GM18499 (cell line): ENCODE measurements at regions not wholly inside any gene's neighbourhood (a gene's known extent, or its start where the extent isn't known, plus 50 kb on each side); places are given as distances from the start of the nearest gene placed in this dataset.

ENCODE experiments used
- ATAC-seq: cut with Tn5 transposase; IDR thresholded peaks from one replicate; pipeline ENCODE4 v1.9.1; 2021; ENCODE audit warnings: moderate number of reproducible peaks; ENCODE audit not compliant: insufficient read depth, unreplicated experiment

GRCh38 chr10:108250936-108251620, 1086.6 kb upstream of the SORCS1 start:
- ATAC-seq, result no peak

GRCh38 chr10:108249940-108250339, 1085.4 kb upstream of the SORCS1 start:
- ATAC-seq, result no peak

DNA sequence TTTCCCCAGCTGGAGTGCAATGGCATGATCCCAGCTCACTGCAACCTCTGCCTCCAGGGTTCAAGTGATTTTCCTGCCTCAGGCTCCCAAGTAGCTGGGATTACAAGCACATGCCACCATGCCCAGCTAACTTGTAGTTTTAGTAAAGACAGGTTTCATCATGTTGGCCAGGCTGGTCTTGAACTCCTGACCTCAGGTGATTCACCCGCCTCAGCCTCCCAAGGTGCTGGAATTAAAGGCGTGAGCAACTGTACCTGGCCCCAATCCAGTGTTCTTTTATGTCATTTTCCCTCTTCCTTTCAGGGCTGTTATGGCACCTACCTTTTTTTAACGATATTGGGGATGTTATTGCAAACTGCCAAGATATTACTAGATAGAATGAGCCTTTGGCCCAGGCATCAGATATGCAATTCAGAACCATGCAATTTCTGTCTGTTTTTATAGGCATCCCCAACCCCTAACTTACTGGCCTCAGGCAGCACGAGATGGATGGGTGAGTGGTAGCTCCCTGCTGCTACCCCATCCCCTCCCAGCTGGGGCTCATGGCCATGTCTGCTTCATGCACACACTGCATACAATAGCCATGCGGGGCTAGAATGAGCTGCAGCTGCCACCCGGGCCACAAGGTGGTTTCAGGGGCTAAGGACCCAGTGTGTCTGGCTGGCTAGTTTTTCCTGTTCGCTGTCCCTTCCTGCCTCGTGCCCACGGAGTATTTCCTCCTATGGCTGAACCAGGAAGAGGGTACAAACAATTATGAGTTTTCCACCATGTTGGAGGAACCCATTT, 1080.1 kb upstream of the SORCS1 start:
- no peak for ATAC-seq

- no peak for ATAC-seq
Observed at GRCh38 chr10:108241166-108241565, 1076.7 kb upstream of the SORCS1 start.

DNA sequence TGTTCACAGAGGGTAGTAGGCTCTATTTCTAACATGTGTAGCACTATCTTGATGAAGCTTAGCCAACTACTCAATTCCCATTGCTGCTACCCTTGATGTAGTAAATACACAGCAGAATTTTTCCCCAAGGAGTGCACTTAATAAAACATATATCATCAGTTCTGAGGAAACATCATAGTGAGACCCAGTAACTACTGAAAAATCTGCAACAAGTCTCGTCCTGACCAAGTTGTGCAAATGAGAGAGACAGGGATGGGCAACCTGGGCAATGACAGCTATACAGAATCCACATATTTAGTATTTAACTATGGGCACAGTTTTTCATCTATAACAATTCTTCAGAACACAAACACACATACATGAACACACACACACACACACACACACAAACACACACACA, 1073.8 kb upstream of the SORCS1 start:
- ATAC-seq, result no peak

- no peak for ATAC-seq
Observed at GRCh38 chr10:108230478-108231170, 1066.1 kb upstream of the SORCS1 start.

DNA sequence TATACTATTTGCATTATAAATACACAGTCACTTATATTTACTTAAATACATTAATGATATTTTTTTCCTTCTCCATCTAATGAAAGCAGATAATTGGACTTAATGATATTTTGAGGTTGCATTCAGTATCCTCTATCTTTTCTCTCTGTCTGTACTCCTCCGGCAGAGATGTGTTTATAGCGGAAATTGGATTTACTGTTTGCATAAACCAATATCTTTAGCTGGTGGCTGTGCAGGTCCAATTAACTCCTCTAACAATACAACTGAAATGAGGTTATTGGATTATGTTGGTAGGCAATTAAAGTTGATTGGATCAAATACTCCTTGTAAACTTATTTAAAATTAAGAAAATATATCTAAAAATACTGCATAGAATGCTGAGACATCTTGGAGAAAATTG, 1044.2 kb upstream of the SORCS1 start:
- no peak for ATAC-seq

GRCh38 chr10:108208038-108208437, 1043.5 kb upstream of the SORCS1 start:
- ATAC-seq, result no peak

- peak; percentile 88 for ATAC-seq
Observed at GRCh38 chr10:108204528-108205305, 1040.2 kb upstream of the SORCS1 start.

DNA sequence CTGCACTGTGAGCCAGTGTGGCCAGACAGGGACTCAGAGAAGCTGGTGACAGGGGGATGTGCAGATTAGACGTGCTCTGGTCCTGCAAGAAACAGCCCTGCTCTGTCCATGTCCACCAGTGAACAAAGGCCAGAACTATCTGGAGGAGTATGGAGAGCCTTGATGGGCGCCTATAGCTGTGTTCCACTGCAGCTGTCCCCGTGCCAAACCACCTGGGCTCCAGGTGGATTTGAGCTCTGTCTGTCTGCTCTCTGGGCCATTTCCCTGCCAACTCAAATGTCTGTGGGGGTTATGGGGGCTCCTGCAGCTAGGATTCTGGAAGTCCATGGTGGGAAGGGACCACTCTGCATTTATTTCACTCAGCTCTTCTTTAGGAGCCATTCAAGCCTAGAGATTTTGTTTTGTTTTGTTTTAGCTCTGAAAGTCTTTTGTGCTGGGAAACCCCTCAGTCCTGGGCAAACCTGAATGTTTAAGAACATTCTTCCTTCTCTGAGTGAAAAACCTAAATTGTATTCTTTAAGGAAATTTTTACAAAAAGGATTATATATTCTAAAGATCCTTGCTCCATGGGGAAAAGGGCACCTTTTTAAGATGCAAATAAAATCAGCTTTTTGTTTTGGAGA, 1039.5 kb upstream of the SORCS1 start:
- ATAC-seq, result no peak

GRCh38 chr10:108187408-108188012, 1023.0 kb upstream of the SORCS1 start:
- ATAC-seq, result no peak

DNA sequence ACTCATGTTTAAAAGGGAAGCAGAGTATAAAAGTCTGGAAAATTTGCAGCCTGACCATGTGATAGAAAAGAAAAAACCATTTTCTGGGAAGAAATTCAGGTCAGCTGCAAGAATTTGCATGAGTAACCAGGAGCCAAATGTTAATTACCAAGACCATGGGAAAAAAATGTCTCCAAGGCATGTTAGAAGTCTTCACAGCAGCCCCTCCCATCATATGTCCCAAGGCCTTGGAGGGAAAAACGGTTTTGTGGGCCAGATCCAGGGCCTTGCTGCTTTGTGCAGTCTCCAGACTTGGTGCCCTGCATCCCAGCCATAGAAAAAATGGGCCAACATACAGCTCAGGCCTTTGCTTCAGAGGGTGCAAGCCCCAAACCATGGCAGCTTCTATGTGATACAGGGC, 1019.6 kb upstream of the SORCS1 start:
- no peak for ATAC-seq

GRCh38 chr10:108180878-108181277, 1016.4 kb upstream of the SORCS1 start:
- ATAC-seq, result no peak

DNA sequence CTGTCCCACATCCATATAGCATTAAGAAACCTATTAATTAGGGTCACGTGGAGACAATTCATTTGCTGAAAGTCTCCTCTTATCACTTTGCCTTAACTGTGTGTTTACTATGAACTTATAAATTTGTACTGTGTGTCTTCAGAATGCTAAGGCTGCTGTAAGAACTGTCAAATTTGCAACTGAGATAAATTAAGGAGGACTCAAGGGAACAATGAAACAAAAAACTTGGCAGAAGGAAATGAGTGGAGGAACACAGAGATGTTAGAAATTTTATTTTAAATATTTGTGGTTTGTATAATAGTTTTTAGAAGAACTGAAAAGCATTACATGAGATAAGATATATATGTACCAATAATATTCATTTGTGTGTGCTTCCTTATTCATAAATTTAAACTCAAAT, 1005.3 kb upstream of the SORCS1 start:
- no peak for ATAC-seq

DNA sequence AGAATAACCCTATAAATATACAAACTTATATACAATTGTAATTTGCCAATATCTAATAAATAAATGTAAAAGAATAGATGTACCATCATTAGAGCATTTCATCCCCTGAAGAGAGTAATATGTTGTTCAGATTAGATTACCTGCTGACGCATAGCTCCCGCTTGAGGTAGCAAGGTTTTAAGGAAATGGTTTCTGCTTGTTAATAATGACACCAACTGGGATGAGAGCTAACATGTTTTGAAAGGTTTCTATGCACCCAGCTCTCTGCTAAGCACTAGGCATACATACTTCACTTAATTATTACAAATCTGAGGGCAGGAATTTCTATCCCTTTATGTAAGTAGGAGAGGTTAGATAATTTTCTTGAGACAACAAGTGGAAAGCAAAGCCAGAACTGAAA, 1003.3 kb upstream of the SORCS1 start:
- no peak for ATAC-seq

DNA sequence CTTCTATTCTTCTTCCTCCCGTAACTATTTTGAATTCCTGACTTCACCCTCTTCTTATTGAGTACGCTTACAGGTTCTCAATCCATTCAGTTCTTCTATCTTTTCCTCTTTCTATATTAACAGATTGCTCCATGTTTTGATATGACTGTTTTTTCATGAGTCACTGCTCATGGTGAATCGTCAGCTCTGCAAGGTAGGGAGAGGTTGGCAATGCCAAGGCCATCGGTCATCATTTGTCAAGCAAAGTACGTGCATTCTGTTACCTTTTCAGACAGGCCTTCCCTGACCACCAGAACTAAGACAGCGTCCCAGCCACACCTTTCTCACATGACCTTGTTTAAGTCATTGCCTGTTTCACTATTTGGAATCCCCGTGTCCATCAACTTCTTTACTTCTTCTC, 1001.9 kb upstream of the SORCS1 start:
- no peak for ATAC-seq

DNA sequence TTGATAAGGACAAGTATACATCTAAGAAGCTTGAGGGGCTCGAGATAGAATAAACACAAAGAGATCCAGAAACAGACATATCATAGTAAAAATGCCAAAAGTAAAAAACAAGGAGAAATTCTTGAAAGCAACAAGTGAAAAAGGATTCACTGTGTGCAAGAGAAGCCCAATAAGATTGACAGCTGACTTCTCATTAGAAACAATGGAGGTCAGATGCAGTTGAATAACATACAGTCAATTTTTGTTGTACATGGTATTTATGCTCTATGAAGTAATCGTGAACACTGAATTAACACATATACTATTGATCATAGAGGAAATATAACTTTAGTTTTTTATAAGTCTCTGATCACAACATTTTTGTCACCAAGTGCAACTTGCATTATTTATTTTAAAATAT, 982.8 kb upstream of the SORCS1 start:
- ATAC-seq, result no peak

GRCh38 chr10:108141064-108141463, 976.6 kb upstream of the SORCS1 start:
- ATAC-seq, result no peak

DNA sequence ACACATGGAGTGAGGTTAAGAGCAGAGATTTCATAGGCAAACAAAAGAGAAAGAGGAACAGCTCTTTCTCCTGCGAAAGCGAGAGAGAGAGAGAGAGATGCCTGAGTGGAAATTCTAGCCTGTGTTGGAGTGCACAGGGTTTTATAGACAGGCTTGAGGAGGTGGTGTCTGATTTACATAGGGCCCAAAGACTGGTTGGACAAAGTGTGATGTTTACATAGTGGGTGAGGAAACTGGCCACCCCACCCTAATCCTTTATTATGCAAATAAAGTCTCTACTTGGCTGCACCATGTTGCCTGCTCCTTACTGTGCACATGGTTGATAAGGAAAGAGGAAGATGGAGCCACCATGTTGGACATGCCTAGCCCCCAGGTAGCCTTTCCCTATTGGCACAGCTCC, 967.8 kb upstream of the SORCS1 start:
- no peak for ATAC-seq

GRCh38 chr10:108130575-108130974, 966.1 kb upstream of the SORCS1 start:
- no peak for ATAC-seq
